Cardiac fibroblast (primary cell): ENCODE measurements at regions not wholly inside any gene's neighbourhood (a gene's known extent, or its start where the extent isn't known, plus 50 kb on each side); places are given as distances from the start of the nearest gene placed in this dataset.

ENCODE experiments used
- DNase-seq, 2 donors: peaks; one replicate each; pipeline versions ENCODE4 v3.0.0 to v3.0.0-alpha.2; 2010; ENCODE audit warnings: low read depth in 2 of 2
- H3K4me3 ChIP-seq, 2 donors: replicated peaks in 1 of 2; 1 replicate in 1 of 2; 2 replicates in 1 of 2; pipeline ENCODE4 v1.5.1; 2011; ENCODE audit warnings: low read depth in 2 of 2, low read length in 2 of 2, mild to moderate bottlenecking in 2 of 2, moderate library complexity in 1 of 2
- TF ChIP-seq, protein P1 (sequence below): IDR thresholded peaks from one replicate; pipeline ENCODE4 v1.5.1; 2011; ENCODE audit warnings: low read depth, mild to moderate bottlenecking, low read length, inconsistent platforms

DNA sequence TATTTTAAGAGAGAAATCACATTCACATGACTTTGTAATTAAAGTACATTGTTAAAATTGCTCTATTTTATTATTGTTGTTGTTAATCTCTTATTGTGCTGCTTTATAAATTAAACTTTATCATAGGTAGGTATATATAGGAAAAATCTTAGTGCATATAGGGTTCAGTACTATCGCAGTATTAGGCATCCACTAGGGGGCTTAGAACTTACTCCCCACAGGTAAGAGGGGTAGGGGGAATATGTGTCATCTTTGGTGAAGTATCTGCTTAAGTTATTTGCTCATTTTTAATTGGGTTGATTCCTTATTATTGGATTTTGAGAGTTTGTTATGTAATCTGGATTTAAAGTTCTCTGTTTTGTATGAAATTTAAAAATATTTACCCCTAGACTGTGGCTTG, 385.2 kb downstream of the DUSP10 start:
- DNase-seq = no peak
- no peak overlapping the region for H3K4me3 ChIP-seq
- TF ChIP-seq, protein P1, sequence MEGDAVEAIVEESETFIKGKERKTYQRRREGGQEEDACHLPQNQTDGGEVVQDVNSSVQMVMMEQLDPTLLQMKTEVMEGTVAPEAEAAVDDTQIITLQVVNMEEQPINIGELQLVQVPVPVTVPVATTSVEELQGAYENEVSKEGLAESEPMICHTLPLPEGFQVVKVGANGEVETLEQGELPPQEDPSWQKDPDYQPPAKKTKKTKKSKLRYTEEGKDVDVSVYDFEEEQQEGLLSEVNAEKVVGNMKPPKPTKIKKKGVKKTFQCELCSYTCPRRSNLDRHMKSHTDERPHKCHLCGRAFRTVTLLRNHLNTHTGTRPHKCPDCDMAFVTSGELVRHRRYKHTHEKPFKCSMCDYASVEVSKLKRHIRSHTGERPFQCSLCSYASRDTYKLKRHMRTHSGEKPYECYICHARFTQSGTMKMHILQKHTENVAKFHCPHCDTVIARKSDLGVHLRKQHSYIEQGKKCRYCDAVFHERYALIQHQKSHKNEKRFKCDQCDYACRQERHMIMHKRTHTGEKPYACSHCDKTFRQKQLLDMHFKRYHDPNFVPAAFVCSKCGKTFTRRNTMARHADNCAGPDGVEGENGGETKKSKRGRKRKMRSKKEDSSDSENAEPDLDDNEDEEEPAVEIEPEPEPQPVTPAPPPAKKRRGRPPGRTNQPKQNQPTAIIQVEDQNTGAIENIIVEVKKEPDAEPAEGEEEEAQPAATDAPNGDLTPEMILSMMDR = no peak

DNA sequence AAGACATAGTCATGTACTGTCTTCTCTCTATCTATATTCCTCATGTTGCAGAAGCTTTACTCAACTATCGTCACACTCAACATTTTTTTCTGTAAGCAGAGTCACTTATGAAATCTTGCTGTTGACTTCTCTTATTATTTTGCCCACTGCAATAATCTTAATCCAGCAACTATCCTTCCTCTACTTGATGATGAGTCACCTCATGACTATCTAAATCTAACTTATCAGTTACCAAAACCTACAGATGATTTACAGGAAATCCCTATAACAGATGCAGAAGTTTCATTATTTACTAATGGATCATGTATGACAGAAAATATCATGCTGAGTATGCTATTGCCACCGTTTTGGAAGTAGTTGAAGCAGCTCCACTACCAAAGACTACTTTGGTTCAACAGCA, 378.9 kb downstream of the DUSP10 start:
- no peak for DNase-seq
- TF ChIP-seq, protein P1 = no peak

DNA sequence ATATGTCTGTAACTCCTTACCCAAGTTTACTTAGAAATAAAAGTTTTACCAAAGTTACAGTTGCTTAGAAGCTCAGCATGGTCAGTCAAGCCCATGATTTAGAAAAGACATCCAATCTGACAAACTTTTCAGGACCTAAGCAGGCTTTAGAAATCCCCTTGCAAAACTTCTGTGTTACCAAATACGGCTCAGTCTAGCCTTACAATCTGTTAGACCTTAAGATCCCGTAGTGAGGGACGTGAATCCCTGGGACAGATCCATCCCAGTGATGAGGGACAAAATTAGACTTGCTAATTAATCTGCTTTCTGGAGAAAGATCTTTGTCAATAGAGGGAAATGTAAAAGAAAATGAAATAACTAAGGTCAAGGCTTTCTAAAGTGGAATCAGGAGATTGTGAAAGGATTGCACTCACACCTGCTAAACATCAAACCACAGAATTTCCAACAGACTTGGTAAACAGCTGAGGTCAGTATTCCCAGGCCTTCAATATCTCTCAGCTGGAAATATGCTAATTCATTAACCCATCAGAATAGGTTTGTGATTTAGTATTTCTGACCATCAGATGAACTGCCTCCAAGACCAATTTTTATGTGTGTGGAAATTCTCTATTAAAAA, 375.3 kb downstream of the DUSP10 start:
- H3K4me3 ChIP-seq = no peak overlapping the region
- no peak for DNase-seq
- TF ChIP-seq, protein P1 = no peak

More for the DNA sequence above, 378.9 kb downstream of the DUSP10 start:
- no peak overlapping the region for H3K4me3 ChIP-seq

DNA sequence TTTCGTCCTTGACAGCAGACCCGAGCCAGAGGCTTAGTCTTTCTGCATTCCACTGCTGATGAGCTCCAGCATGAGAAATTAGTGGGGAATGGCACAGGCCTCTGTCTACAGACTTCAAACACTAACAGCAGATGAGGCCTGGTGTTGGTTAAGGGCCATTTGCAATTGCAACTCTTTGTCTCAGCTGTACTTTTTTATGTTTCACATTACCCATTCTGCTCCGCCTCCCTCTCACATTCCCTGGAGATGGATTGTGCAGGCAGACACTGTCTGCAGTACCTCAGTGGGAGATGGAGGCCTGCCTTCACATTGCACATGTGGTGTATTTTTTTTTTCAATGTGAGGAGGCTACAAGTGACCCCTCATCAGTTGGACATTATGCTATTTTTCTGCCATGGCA, 370.2 kb downstream of the DUSP10 start:
- TF ChIP-seq, protein P1 = no peak
- no peak overlapping the region for H3K4me3 ChIP-seq
- DNase-seq = no peak

DNA sequence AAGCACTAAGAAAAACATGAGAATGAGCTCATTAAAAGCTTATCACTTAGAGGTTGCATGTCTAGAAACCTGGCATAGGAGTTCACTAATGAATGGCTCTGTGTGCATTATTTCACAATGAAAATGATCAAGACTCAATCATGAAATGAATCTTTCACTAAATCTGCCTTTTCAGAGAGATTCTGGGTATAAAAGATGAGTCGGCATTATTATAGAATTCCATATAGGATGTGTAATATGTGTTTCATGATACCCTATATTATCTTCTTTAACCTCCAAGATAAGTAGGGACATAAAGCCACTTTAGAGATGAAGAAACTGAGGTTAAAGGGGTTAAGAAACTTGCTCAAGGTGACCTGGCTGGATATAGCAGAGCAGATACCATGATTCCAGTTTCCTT, 368.1 kb downstream of the DUSP10 start:
- TF ChIP-seq, protein P1 = no peak
- no peak overlapping the region for H3K4me3 ChIP-seq
- DNase-seq = no peak

DNA sequence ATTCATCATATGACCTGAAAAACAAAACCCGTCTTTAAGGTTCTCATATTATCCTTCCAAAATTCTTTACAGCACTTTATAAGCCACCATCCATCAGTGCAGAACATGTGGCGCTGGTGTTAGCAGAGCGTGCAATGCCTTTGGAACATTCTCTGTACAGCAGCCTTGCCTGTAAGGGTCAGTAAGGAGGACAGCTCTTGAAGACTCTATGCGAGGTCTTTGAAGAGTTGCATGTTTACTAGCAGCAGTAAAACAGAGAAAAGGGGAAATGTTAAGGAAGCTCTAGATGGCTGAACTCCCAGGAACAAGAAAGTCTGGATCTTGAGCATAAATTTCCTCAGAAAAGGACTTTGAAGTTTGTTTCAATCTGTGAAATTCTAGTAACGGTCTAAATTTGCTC, 365.6 kb downstream of the DUSP10 start:
- TF ChIP-seq, protein P1 = no peak
- DNase-seq = no peak
- H3K4me3 ChIP-seq = no peak overlapping the region
